GM10266 (cell line): ENCODE measurements at regions not wholly inside any gene's neighbourhood (a gene's known extent, or its start where the extent isn't known, plus 50 kb on each side); places are given as distances from the start of the nearest gene placed in this dataset.

Experiments
- DNase-seq: peaks from one replicate; pipeline ENCODE4 v3.0.0; 2012; ENCODE audit errors: extremely low spot score
- TF ChIP-seq, protein P1 (sequence below): IDR thresholded peaks from 2 replicates; pipeline ENCODE4 v1.5.1; 2012; ENCODE audit warnings: mild to moderate bottlenecking, low read depth; ENCODE audit not compliant: control insufficient read depth, insufficient read depth; ENCODE audit errors: missing control alignments

DNA sequence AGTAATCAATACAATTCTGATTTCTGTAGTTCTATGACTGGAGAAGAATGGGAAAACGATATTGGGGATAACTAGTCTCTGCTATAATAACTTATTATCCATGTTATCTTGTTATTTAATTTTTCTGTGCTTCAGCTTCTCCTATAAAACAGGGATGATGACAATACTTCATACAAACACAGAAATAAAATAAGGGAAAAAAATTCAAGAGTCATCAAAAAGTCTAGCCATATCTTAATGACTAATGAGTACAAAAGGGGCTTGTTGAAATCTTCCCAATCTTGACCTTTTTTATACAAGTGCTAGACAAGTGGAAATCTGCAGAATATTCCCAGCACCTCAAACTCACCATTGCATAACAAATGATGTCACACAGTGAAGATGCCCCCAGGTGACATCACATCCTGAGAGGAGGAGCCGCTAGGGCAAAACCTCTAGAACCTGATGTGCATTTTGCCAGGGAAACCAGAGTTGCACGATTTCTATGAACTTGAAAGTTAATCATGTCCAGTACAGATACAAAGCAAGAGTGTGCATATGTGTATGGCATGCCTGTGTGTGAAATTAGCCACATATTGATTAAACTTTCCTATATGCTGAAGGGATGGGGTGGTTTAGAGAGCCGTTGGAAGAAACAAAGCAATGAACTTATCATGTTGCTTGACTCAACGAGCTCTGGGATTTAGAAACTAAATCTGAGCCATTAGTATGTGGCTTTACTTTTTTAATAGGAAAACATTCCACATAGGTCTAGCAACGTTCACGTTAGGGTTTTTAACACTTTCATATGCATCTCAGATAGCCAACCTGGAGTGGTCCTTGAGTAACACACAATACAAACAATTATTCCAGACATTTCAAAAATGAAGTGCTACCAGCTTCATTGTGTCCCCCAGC, 278.9 kb downstream of the SLC4A3 start:
- DNase-seq: no peak
- TF ChIP-seq, protein P1, sequence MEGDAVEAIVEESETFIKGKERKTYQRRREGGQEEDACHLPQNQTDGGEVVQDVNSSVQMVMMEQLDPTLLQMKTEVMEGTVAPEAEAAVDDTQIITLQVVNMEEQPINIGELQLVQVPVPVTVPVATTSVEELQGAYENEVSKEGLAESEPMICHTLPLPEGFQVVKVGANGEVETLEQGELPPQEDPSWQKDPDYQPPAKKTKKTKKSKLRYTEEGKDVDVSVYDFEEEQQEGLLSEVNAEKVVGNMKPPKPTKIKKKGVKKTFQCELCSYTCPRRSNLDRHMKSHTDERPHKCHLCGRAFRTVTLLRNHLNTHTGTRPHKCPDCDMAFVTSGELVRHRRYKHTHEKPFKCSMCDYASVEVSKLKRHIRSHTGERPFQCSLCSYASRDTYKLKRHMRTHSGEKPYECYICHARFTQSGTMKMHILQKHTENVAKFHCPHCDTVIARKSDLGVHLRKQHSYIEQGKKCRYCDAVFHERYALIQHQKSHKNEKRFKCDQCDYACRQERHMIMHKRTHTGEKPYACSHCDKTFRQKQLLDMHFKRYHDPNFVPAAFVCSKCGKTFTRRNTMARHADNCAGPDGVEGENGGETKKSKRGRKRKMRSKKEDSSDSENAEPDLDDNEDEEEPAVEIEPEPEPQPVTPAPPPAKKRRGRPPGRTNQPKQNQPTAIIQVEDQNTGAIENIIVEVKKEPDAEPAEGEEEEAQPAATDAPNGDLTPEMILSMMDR: no peak

DNA sequence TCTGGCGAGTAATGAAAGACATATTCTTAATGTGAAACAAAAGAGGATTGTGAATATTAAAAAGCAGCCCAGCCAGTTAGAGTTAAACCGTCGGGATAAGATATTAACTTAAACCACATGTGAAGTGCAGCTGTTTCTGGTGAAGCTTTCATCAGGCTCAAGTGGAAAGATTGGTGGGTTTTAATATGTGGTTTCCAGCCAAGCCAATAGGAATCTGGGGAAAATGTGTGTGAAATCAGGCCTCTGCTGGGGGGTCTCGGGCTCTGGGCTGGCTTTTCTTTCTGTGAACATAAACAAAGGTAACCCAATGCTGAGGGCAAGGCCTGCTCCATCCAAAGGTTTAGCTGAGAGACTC, 279.6 kb downstream of the SLC4A3 start:
- no peak for DNase-seq
- TF ChIP-seq, protein P1: no peak

DNA sequence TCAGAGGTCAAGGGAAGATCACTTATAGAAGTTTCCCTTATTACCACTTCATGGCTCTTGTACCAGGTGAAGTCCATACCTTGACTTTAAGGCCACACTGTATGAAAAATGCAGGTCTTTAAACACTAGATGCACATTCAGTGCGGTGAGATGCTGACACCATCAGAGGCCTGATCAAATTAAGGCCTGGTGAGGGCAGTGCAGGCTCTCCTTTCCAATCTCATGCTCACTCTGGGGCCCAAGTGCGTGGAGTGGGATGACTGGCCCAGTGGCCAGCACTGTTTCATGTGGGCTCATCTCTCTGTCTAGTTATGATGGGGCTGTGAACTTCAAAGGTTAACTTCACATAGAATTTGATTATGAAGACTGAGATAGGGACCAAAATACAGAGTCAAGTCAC, 281.1 kb downstream of the SLC4A3 start:
- DNase-seq: no peak
- TF ChIP-seq, protein P1: no peak

DNA sequence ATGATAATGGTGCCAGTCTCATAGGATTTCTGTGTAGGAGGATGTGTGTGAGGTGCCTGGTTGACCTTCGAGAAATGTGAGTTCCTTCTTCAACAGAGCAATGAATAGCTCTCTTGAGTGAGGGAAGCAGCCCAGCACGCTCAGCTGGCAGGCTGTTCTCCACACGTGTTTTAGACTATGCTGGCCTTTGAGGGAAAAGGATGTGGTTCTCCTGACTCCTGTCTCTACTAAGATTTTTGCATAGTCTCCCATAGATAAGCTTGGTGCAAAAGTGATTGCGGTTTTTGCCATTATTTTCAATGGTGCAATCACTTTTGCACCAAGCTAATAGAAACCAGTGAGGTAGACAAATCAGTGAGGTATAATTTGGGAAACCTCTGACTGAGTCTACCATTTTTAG, 284.1 kb downstream of the SLC4A3 start:
- TF ChIP-seq, protein P1: no peak
- DNase-seq: no peak

DNA sequence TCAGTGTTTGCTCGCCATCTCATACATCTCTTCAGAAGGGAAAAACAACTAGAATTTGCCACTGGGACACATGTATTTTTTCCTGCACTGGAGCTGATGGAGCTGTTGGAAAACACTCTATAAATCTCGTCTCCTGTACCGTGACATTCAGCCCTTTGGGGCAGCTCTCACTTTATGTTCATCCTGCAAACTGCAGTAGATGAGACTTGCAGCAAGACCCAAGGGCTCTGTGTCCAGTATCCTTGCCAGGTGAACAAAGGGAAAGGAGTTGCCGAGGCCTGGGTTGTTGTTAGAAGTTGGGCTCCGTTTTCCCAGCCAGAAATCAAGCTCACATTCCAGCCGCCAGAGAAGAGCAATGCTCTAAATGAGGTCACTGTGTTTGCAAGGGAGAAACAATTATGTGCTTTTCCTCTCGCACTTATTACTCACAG, 285.1 kb downstream of the SLC4A3 start:
- no peak for DNase-seq
- TF ChIP-seq, protein P1: no peak

DNA sequence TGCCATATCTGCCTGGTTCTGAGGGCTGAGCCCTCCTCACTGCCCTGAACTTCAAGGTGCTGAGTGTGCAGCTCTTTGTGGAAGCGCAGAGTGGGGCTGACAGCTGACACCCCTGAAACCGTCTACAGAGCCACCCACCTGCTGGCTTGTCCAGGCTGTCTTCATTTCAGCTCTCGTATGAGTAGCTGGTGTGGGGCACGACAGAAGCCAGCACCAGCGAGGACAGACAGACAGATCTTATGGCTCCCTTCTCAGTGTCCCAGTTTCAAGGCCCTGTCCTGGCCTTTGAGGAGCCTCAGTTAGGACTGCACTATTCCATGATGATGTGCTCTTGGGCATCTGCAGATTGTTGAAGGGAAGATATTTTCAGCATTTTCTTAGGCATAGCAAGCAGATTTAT, 287.1 kb downstream of the SLC4A3 start:
- TF ChIP-seq, protein P1: no peak
- no peak for DNase-seq

DNA sequence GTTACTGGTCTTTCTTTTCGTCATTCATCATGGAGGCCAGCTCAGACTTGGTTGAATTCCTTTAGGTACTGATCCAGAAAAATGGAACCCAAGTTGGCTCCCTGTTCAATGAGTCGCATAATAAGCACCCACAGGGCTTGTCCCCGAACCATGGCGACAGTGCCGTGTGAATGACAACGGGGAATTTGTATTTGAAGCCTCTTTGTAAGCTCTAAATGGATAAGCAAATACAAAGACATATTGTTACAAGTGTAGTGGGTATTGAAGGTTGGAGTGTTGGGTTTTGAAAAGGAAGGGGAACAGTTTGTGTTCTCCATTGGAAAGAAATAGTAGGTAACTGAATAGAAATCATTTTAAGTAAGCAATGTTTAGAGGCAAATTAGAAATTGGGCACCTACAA, 288.9 kb downstream of the SLC4A3 start:
- DNase-seq: no peak
- TF ChIP-seq, protein P1: no peak
